Tibial nerve (tissue), 4 donors: ENCODE measurements at regions not wholly inside any gene's neighbourhood (a gene's known extent, or its start where the extent isn't known, plus 50 kb on each side); places are given as distances from the start of the nearest gene placed in this dataset.

Source experiments
- DNase-seq, 2 donors: peaks; one replicate each; pipeline ENCODE4 v3.0.0-alpha.2; 2019; ENCODE audit warnings: low spot score in 2 of 2
- H3K27ac ChIP-seq, 4 donors: fragments of 200-600 bp; sonication (generic) in 3 of 4; one replicate each; pipeline ENCODE4 v1.5.1; 2017 to 2019; ENCODE audit warnings: mild to moderate bottlenecking in 1 of 4
- H3K27me3 ChIP-seq, 2 donors: fragments of 200-600 bp; sonication (generic) in 1 of 2; one replicate each; pipeline versions ENCODE4 v1.5.1 to v1.6.0; 2017 to 2019
- H3K36me3 ChIP-seq, 3 donors: fragments of 200-600 bp; sonication (generic); one replicate each; pipeline ENCODE4 v1.5.1; 2018 to 2019
- H3K4me1 ChIP-seq, 4 donors: fragments of 200-600 bp; sonication (generic) in 3 of 4; one replicate each; pipeline ENCODE4 v1.5.1; 2017 to 2019
- H3K4me3 ChIP-seq, 4 donors: fragments of 200-600 bp; sonication (generic) in 3 of 4; one replicate each; pipeline ENCODE4 v1.5.1; 2017 to 2019; ENCODE audit warnings: mild to moderate bottlenecking in 1 of 4, moderate library complexity in 1 of 4
- H3K9me3 ChIP-seq, 4 donors: fragments of 200-600 bp; sonication (generic) in 3 of 4; one replicate each; pipeline ENCODE4 v1.5.1; 2017 to 2019
- EP300 ChIP-seq, 2 donors: sonication (generic); formaldehyde crosslinking; IDR thresholded peaks; one replicate each; pipeline ENCODE4 v1.6.1; 2017; ENCODE audit warnings: antibody characterized with exemption in 2 of 2, mild to moderate bottlenecking in 1 of 2
- POLR2A ChIP-seq, 2 donors: fragments of 450-650 bp; IDR thresholded peaks; one replicate each; pipeline ENCODE4 v1.6.1; 2017; ENCODE audit warnings: antibody characterized with exemption in 2 of 2, mild to moderate bottlenecking in 2 of 2, moderate library complexity in 2 of 2
- WGBS, 2 donors: methylation state at CpG; one replicate each; pipeline ENCODE4 v1.1.5; 2018; 5-methylcytosine and 5-hydroxymethylcytosine counted together
- TF ChIP-seq, protein P1 (sequence below), 5 experiments: fragments of 200-600 bp in 3 of 5; fragments of 450-650 bp in 2 of 5; sonication (generic) in 3 of 5; IDR thresholded peaks; one replicate each; pipeline ENCODE4 v1.5.1; 2016 to 2019; ENCODE audit warnings: antibody characterized with exemption in 5 of 5, mild to moderate bottlenecking in 3 of 5, moderate library complexity in 2 of 5

DNA sequence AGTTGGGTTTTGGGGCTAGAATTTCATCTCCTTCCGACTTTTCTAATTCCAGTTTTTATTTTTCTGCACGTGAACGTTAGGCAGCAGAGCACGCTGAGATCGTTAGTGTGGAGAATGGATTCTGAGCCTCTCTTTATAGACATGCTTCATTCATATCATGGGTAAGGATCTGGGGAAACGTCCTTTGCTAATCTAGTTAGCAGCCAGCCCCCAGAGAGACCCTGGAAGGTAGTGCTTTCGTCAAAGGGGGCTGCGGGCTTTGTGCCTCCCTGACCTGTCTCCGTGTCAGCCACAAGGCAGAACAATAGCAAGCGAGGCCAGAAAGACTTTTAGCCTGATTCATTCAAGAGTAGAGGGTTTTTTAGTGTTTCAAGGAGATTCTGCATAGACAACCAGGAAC lies 196.3 kb upstream of the KLF6 start:
- Histone ChIP-seq H3K27ac (no peak overlapping the region), H3K9me3 (peaks cover 0 to 10% (median 0%) of the 10 kb centered on the region in 4 donors), H3K36me3 (no peaks in the 10 kb centered on the region), H3K27me3 (no peaks in the 10 kb centered on the region), H3K4me1 (no peaks in the 10 kb centered on the region), H3K4me3 (no peak overlapping the region)
- WGBS, 2 donors = 72 to 80% methylated on average over 10 of the region's 10 CpGs
- no peak for DNase-seq
- TF ChIP-seq POLR2A (IDR thresholded peaks at IDR 0.05) (no peak), EP300 (IDR thresholded peaks at IDR 0.05) (no peak)
- TF ChIP-seq, protein P1, sequence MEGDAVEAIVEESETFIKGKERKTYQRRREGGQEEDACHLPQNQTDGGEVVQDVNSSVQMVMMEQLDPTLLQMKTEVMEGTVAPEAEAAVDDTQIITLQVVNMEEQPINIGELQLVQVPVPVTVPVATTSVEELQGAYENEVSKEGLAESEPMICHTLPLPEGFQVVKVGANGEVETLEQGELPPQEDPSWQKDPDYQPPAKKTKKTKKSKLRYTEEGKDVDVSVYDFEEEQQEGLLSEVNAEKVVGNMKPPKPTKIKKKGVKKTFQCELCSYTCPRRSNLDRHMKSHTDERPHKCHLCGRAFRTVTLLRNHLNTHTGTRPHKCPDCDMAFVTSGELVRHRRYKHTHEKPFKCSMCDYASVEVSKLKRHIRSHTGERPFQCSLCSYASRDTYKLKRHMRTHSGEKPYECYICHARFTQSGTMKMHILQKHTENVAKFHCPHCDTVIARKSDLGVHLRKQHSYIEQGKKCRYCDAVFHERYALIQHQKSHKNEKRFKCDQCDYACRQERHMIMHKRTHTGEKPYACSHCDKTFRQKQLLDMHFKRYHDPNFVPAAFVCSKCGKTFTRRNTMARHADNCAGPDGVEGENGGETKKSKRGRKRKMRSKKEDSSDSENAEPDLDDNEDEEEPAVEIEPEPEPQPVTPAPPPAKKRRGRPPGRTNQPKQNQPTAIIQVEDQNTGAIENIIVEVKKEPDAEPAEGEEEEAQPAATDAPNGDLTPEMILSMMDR (IDR thresholded peaks at IDR 0.05) = no peak

DNA sequence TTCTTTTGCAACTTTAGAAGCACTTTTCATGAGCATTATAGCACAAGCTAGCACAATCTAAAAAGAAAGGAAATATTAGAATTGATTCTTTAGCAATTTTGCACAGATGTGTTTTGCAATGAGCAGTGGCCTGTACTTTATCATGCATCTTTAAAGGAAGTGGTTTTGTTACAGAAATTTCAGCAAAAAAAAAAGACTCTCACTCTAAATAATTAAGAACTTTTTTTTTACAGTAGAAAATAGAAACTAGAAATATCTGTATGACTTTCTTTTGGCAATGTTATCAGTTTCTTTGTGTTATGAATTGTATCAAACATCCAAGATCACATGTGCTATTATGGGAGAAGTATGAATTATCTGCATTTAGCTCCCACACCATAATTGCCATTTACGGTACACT lies 195.7 kb upstream of the KLF6 start:
- TF ChIP-seq, protein P1 (IDR thresholded peaks at IDR 0.05) = no peak
- TF ChIP-seq EP300 (IDR thresholded peaks at IDR 0.05) (no peak), POLR2A (IDR thresholded peaks at IDR 0.05) (no peak)
- Histone ChIP-seq H3K27ac (no peak overlapping the region), H3K9me3 (peaks cover 0 to 10% (median 0%) of the 10 kb centered on the region in 4 donors), H3K4me1 (no peaks in the 10 kb centered on the region), H3K36me3 (no peaks in the 10 kb centered on the region), H3K27me3 (no peaks in the 10 kb centered on the region), H3K4me3 (no peak overlapping the region)
- no peak for DNase-seq
- WGBS, 2 donors = 58 to 64% methylated on average over 1 of the region's 1 CpG

DNA sequence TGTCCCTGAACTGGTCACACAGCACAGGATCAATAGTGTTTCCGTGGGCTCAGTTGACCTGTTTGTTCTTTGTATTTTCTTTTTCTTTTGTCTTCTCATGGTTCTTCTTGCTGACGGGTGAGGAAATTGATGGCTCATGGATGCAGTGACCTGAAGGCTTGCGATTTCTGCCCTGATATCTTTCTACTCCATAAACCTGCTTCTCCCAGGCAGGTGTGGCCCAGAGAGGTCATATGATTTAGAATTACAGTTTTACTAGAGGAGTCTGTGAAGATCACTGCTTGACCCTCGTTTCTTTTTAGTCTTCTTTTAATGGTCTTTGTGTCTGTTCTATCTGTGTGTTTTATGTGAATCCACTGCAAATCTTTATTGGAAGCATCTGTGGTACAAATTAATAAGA lies 195.1 kb upstream of the KLF6 start:
- H3K27ac ChIP-seq = no peak overlapping the region

DNA sequence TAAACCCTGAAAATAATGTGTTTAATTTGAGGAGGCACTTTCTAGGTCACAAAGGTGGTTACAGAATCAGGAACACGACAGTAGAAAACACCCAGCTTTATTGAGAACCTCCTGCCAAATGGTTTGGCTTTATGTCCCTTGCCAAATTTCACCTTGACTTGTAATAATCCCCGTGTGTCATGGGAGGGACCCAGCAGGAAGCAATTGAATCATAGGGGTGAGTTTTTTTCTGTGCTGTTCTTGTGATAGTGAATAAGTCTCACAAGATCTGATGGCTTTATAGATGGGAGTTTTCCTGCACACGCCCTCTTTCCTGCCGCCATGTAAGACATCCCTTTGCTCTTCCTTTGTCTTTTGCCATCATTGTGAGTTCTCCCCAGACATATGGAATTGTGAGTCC lies 193.8 kb upstream of the KLF6 start:
- DNase-seq = no peak
- TF ChIP-seq, protein P1 (IDR thresholded peaks at IDR 0.05) = no peak
- no peak for TF ChIP-seq POLR2A (IDR thresholded peaks at IDR 0.05)
- TF ChIP-seq EP300 (IDR thresholded peaks at IDR 0.05) = no peak
- Histone ChIP-seq H3K4me1 (no peaks in the 10 kb centered on the region), H3K27ac (no peak overlapping the region), H3K36me3 (no peaks in the 10 kb centered on the region), H3K27me3 (no peaks in the 10 kb centered on the region), H3K9me3 (peaks cover 0 to 10% (median 0%) of the 10 kb centered on the region in 4 donors), H3K4me3 (no peak overlapping the region)
- WGBS, 2 donors = 86 to 87% methylated on average over 4 of the region's 4 CpGs

More for the DNA sequence above, 195.1 kb upstream of the KLF6 start:
- no peak overlapping the region for H3K4me3 ChIP-seq
- no peak for TF ChIP-seq EP300 (IDR thresholded peaks at IDR 0.05)
- TF ChIP-seq, protein P1 (IDR thresholded peaks at IDR 0.05) = no peak
- no peaks in the 10 kb centered on the region for H3K27me3 ChIP-seq
- H3K4me1 ChIP-seq = no peaks in the 10 kb centered on the region
- no peak for DNase-seq
- no peaks in the 10 kb centered on the region for H3K36me3 ChIP-seq
- H3K9me3 ChIP-seq = peaks cover 0 to 10% (median 0%) of the 10 kb centered on the region in 4 donors
- 60 to 67% methylated on average over 4 of the region's 4 CpGs for WGBS, 2 donors

DNA sequence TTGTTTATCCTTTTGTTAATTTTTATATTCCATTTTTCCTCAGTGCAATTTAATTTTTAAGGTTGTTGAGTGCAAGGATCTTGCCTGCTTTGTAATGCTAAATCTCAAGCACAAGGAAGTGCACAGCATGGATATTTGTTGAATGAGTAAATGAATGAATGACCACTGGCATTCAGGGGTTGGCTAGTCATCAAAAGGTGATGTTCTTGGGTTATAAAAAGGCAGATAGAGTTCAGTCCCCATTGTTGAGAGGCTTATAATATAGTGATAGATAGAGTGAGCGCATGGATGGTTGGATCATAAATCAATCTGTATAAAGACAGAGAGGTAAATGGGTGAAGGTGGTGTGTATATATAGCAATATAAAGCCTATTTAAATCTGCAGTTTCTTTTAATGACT lies 193.2 kb upstream of the KLF6 start:
- WGBS, 2 donors = 97 to 100% methylated on average over 1 of the region's 1 CpG
- no peaks in the 10 kb centered on the region for H3K36me3 ChIP-seq
- no peak for DNase-seq
- peaks cover 0 to 6% (median 0%) of the 10 kb centered on the region in 4 donors for H3K9me3 ChIP-seq
- no peak overlapping the region for H3K4me3 ChIP-seq
- H3K4me1 ChIP-seq = peaks cover 0 to 2% (median under 1%) of the 10 kb centered on the region in 4 donors
- no peaks in the 10 kb centered on the region for H3K27me3 ChIP-seq
- no peak for TF ChIP-seq POLR2A (IDR thresholded peaks at IDR 0.05)
- TF ChIP-seq, protein P1 (IDR thresholded peaks at IDR 0.05) = no peak
- TF ChIP-seq EP300 (IDR thresholded peaks at IDR 0.05) = no peak
- H3K27ac ChIP-seq = no peak overlapping the region
